ENCODE measurements at regions not wholly inside any gene's neighbourhood (a gene's known extent, or its start where the extent isn't known, plus 50 kb on each side); places are given as distances from the start of the nearest gene placed in this dataset.

DNA sequence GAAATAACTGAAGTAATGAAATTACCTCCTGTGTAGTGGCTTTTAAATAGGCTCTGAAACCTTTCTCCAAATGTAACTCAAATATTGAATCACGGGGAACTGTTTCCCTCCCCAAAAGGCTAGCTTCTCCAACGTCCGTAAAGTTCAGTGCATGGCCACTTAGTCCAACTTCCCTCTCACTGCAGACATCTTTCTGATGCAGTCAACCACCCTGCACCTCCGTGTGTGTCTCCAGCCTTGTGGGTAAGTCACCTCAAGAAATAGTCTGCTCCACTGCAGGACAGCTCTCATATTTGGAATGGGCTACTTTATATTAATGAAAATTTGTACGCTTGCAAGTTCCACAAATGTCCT lies 152.5 kb upstream of the CYRIA start:
- no peak for DNase-seq (ENCODE audit: low read depth in 3 of 3)

DNA sequence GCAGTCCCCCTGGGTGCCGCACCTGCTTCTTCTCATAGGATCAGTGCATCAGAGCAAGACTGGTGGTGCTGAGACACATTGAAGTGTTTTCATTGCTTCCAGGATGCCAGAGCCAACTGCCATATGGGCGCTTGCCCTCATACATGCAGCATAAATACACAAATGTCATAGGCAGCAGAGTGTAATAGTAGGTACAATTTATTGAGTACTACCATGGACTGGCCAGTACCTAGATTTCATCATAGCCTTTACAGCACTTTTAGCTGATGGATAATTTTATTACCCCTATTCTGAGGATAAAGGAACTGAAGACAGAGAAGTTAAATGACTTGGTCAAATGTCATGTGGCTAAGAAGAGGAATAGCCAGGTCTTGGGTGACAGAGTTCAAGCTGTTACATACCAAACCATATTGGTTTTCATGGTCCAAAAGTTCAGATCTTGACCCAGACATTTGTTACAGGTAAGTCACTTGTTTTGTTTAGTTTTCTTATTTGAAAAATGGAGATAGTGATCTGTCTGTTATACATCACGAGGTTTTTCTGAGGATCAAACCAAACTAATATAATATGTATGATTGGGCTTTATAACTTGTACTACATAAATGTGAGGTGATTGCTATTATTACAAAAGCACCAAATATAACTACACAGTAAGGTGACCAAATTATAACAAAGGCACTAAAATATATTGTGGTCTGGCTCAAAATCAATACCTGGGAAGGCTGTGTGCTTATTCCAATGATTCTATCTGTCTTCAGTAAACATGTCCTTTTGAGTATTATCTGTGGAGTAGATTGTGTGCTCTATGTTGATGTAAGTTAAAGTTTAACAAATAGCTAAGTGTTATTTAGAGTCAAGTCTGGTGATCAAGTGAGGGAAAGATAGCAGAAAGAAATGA lies 151.9 kb upstream of the CYRIA start:
- no peak for DNase-seq (ENCODE audit: low read depth in 3 of 3)

DNA sequence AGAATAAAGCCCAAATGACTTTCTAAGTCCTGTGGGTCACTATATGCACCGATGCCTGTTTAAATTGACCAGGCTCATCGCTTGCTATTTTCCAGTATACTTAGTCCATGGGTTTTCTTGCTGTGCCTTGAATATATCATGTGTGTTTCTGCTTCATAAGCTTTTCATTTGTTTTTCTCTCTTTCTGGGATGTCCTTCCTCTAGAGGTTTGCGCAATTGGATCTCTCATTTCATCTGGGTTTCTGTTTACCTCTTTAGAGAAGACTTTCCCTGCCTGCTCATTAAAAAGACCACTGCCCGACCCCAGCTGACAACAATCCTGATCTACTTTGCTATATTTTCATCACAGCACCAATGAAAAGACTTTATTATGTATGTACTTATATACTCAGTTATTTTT lies 150.9 kb upstream of the CYRIA start:
- DNase-seq (ENCODE audit: low read depth in 3 of 3) = no peak

DNA sequence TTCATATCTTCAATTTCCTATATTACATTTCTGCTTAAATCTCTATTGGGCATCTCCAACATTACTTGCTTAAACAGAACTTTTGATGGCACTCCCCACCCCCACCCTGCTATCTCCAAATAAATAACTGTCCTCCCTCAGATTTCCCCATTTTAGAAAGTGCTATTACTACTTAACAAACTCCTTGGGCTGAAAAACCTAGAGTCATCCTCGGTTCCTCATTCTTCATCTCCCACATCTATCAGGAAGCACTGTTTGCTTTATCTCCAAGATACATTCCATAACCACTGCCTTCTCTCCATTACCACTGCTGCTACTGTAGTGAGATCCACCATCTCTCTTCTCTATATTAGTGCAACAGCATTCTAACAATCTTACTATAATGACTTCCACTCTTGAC lies 150.4 kb upstream of the CYRIA start:
- no peak for DNase-seq (ENCODE audit: low read depth in 3 of 3)

DNA sequence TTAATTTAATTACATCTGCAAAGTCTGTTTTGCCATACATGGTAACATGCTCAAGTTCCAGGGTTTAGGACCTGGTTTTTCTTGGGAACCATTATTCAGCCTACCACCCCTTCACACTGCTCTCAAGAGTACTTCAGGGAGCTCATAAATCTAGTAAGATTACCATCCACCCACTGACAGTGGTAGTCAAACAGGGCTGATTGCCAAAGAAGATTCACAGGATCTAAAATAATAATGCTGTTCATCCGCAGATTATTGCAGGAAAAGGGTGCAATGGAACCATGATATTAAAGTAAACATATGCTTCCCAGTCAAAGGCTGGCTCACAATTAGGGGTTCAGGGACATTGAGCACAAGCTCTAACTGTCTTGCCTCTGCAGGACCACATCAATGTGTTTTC lies 148.0 kb upstream of the CYRIA start:
- no peak for DNase-seq (ENCODE audit: low read depth in 3 of 3)

DNA sequence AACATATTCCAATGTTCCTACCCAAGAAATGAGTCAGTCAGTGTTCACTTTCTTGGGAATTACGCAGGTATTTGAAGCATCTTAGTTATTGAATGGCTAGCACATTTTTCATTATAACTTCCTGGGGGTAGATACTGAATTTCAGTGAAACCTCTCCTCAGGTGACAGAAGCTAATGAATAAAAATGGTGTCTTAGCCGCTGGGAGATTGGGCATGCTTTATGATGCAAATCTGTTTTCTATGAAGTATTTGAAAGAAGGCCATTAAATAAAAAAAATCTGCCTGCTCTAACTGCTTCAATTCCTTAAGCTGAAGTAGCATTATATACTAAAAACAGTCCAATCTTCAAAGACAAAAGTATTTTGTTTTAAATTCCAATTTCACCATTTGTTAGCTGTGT lies 132.8 kb upstream of the CYRIA start:
- no peak for DNase-seq (ENCODE audit: low read depth in 3 of 3)

DNA sequence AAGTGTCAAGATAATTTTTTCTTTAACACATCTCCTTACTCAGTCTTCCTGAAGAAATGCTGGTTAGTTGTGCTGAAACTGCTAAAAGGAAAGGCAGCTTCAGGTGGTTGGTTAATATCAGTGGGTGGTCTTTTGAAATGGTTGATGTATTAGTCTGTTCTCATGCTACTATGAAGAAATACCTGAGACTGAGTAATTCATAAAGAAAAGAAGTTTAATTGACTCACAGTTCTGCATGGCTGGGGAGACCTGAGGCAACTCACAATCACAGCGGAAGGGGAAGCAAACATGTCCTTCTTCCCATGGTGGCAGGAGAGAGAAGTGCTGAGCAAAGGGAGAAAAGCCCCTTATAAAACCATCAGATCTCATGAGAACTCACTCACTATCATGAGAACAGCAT lies 125.9 kb upstream of the CYRIA start:
- no peak for DNase-seq (ENCODE audit: low read depth in 3 of 3)

DNA sequence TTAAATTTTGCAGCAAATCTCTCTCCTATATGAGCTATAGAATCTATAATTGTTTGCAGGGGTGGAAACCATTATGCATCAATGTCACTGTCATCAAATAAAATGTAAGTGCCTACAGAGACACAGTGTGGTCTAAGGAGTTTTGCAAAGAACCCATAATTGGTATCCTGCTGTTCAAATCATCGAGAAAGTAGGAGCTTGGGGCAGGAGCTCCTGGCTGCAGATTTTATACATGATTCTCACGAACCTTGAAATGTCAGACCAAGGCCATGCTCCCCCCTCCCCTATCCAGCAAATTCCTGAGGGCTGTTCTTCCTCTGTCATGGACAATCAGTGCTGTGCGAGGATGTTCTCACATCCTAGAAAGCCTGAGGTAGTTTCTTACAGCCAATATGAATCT lies 119.5 kb upstream of the CYRIA start:
- no peak for DNase-seq (ENCODE audit: low read depth in 3 of 3)

DNA sequence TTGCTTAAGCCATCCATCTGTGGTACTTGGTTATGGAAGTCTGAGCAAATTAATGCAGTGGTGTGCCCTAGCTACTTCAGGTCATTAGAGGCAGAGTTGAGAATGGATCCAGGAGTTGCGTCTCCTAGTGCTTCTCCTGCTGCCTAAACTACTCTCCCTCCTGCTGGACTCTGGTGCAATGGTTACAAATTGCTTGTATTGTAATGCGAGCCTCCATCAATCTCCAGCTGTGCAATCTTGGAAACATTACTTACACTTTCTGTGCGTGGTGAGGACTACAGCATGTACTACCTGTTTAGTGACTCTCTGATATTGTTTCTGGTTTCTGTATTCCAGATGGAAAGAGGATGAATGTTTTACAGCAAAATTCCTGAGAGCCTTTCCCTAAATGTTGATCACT lies 119.0 kb upstream of the CYRIA start:
- no peak for DNase-seq (ENCODE audit: low read depth in 3 of 3)

DNA sequence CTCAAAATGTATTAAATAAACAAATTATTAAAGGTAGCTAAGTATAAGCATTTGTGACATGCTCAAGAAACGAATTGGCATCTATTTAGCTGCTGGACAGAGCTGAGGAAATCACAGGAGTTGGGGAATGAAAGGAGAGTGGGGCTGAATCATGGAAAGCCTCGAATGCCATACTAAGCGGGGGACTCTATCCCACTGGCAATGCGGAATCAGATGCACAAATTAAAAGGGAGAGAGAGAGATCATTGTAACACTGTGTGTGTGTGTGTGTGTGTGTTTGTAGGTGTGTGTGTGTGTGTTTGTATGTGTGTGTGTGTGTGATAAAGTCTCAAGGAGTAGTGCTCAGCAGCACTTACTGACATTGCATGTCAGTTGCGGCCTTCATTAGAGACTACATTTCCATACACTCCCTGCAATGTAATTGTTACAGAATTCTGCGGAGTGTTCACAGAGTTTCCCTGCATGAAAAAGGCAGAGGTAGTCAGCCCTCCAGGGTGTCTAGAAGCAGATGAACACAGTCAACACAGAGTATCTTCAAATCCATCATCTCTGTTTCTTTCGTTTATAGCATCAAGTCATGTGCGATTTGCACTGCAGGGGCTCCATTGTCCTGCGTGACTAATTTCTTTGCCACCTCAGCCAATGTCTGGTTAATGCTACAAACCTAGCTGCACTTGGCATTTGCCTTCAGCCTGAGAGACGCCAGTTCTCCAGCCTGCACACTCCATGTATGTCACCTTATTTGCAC lies 111.7 kb upstream of the CYRIA start:
- no peak for DNase-seq (ENCODE audit: low read depth in 3 of 3)

DNA sequence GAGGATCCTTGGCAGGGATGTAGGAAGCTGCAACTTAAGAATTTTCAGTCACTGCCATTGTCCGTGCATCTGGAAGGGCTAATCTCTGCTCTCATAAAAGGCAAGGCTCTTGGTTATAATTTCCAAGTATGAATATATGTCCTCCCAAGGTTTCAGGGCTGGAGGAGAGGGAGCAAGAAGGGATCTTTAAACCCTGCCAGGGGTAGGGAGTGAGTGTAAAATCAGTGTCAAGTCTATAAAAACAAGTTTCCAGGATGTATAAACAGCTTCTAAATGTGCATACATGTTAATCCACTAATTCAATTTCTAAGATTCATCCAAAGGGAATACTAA lies 110.2 kb upstream of the CYRIA start:
- DNase-seq (ENCODE audit: low read depth in 3 of 3) = no peak

DNA sequence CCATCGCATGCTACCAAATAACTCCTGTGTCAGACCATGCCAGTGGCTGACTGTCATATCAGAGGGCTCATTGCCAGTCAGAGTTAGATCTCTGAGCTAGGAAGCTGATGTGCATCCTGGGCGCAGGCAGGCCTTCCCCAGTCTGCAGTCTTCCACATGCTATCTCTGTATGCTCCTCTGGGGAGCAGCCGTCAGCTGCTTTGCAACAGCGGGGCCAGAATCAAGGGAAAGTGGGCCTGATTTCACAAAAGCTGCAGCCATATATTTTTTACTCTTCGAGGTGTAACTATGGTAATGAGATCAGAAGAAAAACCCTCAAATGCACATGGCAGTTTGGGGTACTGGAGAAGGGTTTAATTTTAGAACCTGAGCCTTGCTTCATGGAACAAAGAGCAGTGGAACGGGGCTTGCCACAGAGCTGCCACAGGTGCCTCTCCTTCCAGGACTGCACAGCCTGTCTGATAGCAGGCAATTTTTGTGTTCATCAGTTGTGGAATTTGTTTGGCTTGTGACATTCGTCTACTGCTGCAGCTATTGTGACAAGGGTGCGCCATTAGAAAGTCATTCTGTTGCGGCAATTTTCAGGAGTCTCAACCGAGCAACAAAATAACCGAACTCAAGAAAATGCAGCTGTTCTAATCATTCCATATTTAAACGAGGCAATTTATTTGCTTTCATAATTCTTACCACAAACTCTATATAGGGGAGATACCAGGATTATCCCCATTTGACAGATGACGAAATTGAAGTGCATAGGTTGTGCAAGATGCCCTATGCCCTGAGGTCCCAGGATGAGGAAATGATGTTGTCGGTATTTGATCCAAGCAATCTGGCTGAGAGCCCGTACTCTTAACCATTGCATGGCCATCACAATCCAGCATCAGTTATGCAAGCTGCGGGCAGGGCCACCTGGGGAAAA lies 109.6 kb upstream of the CYRIA start:
- DNase-seq (ENCODE audit: low read depth in 3 of 3) = no peak

DNA sequence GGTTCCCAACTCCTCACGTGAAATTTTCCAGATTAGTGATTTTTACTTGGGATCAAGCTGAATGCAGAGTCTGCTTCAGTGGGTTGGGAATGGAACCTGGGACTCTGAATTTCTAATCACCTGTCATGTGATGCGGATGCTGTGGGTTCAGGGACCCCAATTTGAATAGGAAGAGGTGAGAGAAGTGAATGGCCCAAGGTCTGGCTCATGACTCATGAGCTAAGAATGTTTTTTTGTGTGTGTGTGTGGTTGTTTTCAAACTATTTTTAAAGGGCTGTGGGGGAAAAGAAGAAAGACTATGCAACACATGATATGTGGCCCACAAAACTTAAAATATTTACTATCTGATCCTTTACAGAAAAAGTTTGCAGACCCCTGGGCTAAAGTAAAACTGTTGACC lies 108.5 kb upstream of the CYRIA start:
- no peak for DNase-seq (ENCODE audit: low read depth in 3 of 3)

DNA sequence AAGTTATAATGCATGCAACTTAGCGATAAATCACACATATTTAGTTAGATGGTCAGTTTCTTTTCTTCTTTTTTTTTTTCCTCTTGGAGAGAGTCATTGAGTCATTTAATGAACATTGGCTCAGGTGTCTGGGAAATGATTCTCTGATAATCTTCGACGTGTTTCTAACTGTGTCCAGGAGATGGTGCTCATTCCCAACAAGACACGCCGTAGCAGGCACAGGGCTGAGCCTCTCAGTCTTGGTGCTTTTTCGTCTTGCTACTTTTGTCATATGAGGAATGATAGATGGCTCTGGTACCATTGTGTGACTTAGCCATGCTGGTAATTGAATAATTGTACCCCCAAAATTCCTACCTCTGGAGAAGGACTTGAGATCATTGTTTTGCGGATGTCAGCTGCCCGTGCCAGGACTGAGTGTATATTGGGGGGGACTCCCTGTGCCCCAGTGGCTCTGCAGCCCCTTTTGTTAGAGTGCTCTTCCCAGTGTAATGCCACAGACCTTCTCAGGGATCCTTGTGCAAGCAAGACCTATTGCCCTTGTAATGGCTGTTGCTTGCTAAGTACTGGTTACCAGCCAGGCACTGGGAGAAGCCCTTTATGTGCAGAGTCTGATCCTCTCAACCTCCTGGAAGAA lies 107.6 kb upstream of the CYRIA start:
- DNase-seq (ENCODE audit: low read depth in 3 of 3) = no peak

DNA sequence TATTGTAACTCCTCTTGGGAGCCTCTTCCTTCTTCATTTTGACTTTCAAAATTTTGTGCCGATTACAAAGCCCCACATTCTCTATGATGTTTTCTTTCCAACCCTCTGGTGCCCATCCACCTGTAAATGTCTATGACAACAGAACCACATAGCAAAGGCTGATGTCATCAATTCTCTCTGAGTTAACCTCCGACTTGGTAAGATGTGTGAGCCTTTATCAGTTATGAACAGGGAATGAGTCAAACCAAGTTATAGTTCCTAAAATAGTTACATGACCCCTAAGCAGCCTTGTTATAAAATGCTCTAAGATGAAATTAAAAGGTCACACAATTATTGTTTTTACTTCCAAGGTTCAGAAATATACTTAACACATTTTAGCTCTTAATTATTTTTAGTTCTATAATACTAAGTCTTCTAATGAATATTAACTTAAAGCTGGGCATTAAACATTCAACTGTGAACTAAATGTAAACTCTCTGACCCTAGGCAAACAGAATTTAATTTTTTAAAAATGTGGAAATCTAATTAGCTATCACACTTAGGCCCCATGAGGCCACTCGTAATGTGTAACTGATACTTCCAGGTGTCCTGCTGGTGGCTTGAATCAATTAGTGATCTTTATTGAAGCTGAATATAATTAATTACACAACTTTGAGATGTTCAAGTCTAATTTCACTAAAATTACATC lies 102.3 kb upstream of the CYRIA start:
- DNase-seq (ENCODE audit: low read depth in 3 of 3) = no peak

DNA sequence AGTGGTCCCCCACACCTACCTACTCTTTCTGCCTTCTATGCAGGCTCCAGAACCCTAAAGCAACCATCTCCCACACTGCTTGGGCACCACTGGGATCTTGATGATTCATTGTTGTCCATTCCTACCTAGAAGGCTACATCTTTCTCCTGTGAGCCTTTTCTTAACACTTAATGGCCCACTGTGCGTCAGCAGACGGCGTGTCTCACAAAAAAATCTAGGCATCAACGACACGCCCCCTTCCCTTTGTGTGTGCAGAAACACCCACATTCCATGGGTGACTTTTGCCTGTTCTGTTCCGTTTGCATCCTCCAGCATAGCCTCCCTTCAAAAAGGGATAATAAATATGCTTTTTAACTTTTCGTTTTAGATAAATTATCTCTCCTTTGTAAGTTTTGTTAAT lies 99.7 kb upstream of the CYRIA start:
- DNase-seq (ENCODE audit: low read depth in 3 of 3) = no peak

DNA sequence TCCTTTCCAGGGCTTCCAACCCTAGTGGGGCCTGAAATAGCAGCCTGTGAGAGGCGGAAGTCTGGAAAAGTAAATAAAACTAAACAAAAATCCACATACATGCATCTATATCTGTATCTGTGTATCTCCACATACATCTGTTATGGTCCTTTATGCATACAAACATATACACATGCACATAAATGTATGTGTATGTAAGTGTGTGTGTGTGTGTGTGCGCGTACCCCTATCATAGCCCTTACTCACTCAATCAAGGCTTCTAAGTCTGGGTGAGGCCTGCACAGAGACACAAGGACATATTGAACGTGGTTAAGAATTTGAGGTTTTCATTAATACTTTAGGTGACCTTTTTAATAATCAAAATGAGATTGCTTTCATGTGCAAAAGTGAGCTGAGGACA lies 98.9 kb upstream of the CYRIA start:
- no peak for DNase-seq (ENCODE audit: low read depth in 3 of 3)

DNA sequence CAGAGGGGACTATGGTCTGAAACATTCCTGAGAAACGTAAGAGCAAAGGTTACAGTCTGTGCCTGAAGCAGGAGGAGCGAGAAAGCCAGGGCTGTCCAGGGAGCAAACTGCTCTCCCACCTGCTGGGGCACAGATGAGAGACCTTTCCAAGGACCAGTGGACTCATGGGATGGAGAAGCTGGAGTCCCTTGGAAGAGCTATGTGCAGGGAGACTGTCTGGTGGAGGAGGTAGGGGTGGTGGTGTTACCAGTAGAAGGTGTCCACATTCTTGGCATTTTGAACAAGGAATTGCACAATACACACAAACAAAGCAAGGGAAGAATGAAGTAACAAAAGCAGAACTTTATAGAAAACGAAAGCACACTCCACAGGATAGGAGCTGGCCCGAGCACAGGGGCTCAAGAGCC lies 97.9 kb upstream of the CYRIA start:
- DNase-seq (ENCODE audit: low read depth in 3 of 3) = no peak

DNA sequence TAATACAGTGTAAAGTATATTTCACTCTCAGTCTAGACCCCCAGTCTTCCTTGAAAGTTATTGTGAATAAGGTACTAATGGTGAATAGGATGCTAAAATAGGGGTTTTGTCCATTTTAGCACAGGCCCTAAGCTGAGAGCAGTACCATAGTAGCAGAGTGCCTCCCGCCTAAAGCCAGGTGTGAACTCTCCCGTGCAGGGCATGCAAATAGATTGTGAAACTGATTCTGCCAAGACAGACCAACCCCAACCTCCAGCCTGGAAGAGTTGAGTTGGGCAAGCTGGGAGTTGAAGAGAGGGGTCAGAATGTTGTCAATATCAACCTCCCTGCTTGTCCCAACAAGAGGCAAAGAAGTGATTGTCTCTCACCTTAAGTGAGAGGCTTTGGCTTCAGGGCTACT lies 97.4 kb upstream of the CYRIA start:
- no peak for DNase-seq (ENCODE audit: low read depth in 3 of 3)

DNA sequence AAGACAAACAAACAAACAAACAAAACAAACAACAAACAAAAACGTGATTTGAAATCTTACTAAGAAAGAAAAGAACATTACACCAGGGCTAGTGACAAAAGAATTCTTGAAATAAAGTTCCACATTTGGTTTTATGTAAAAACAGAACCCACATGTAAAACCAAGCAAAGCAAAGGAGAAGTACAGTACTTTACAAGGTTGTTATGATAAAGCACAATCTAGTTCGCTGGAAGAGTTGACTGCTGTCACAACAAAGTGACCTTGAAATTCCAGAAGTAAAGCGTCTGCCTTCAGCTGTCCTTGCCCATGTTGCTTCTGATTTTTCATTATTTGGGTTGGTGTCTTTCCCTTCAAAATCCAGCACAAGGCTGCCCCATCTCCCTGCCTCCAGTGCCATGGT lies 94.8 kb upstream of the CYRIA start:
- DNase-seq (ENCODE audit: low read depth in 3 of 3) = no peak
